ENCODE measurements at regions not wholly inside any gene's neighbourhood (a gene's known extent, or its start where the extent isn't known, plus 50 kb on each side); places are given as distances from the start of the nearest gene placed in this dataset.
A peak's percentile ranks its signal among the peaks of the same experiment; 100 is the strongest.

- no peak for DNase-seq (ENCODE audit: low read depth in 3 of 3, low spot score in 2 of 3)
These were observed 85.9 kb upstream of the FSTL4 start for GRCh38 chr5:133698259-133698554.

GRCh38 chr5:133697536-133698258 lies 85.4 kb upstream of the FSTL4 start:
- DNase-seq (ENCODE audit: low read depth in 3 of 3, low spot score in 2 of 3), result no peak

GRCh38 chr5:133696782-133697507 lies 84.6 kb upstream of the FSTL4 start:
- DNase-seq (ENCODE audit: low read depth in 3 of 3, low spot score in 2 of 3), result no peak

GRCh38 chr5:133696006-133696584 lies 83.8 kb upstream of the FSTL4 start:
- DNase-seq (ENCODE audit: low read depth in 3 of 3, low spot score in 2 of 3), result no peak

- DNase-seq (ENCODE audit: low read depth in 3 of 3, low spot score in 2 of 3), result no peak
These were observed 82.0 kb upstream of the FSTL4 start for GRCh38 chr5:133694181-133694831.

GRCh38 chr5:133691448-133691847 lies 79.1 kb upstream of the FSTL4 start:
- no peak for DNase-seq (ENCODE audit: low read depth in 3 of 3, low spot score in 2 of 3)

- no peak for DNase-seq (ENCODE audit: low read depth in 3 of 3, low spot score in 2 of 3)
These were observed 78.4 kb upstream of the FSTL4 start for GRCh38 chr5:133690746-133691145.

GRCh38 chr5:133688391-133688790 lies 76.0 kb upstream of the FSTL4 start:
- DNase-seq (ENCODE audit: low read depth in 3 of 3, low spot score in 2 of 3), result no peak

GRCh38 chr5:133687212-133688061 lies 75.1 kb upstream of the FSTL4 start:
- no peak for DNase-seq (ENCODE audit: low read depth in 3 of 3, low spot score in 2 of 3)

GRCh38 chr5:133686566-133686965 lies 74.2 kb upstream of the FSTL4 start:
- no peak for DNase-seq (ENCODE audit: low read depth in 3 of 3, low spot score in 2 of 3)

- DNase-seq (ENCODE audit: low read depth in 3 of 3, low spot score in 2 of 3), result no peak
These were observed 73.2 kb upstream of the FSTL4 start for GRCh38 chr5:133685402-133686018.

GRCh38 chr5:133683646-133684596 lies 71.6 kb upstream of the FSTL4 start:
- peak in 2 of 3 donors; percentile 32 to 52 for DNase-seq (ENCODE audit: low read depth in 3 of 3, low spot score in 2 of 3)

- DNase-seq (ENCODE audit: low read depth in 3 of 3, low spot score in 2 of 3), result no peak
These were observed 70.1 kb upstream of the FSTL4 start for GRCh38 chr5:133682451-133682850.

- DNase-seq (ENCODE audit: low read depth in 3 of 3, low spot score in 2 of 3), result no peak
These were observed 69.6 kb upstream of the FSTL4 start for GRCh38 chr5:133681896-133682295.

GRCh38 chr5:133680830-133681565 lies 68.7 kb upstream of the FSTL4 start:
- no peak for DNase-seq (ENCODE audit: low read depth in 3 of 3, low spot score in 2 of 3)

- DNase-seq (ENCODE audit: low read depth in 3 of 3, low spot score in 2 of 3), result no peak
These were observed 67.2 kb upstream of the FSTL4 start for GRCh38 chr5:133679534-133679933.

GRCh38 chr5:133675376-133676154 lies 63.2 kb upstream of the FSTL4 start:
- no peak for DNase-seq (ENCODE audit: low read depth in 3 of 3, low spot score in 2 of 3)

GRCh38 chr5:133670336-133670735 lies 58.0 kb upstream of the FSTL4 start:
- no peak for DNase-seq (ENCODE audit: low read depth in 3 of 3, low spot score in 2 of 3)
